ENCODE measurements at regions not wholly inside any gene's neighbourhood (a gene's known extent, or its start where the extent isn't known, plus 50 kb on each side); places are given as distances from the start of the nearest gene placed in this dataset.

- TF ChIP-seq CTCF (IDR thresholded peaks at IDR 0.05) (no peak), POLR2A (IDR thresholded peaks at IDR 0.05) (no peak), EP300 (IDR thresholded peaks at IDR 0.05) (no peak)
These were observed 89.6 kb upstream of the TLE3 start for GRCh38 chr15:70187331-70187730.
